Effector memory CD4-positive, alpha-beta T cell (primary cell): ENCODE measurements at regions not wholly inside any gene's neighbourhood (a gene's known extent, or its start where the extent isn't known, plus 50 kb on each side); places are given as distances from the start of the nearest gene placed in this dataset.

ENCODE experiments used
- DNase-seq, 3 donors: peaks; one replicate each; pipeline ENCODE4 v3.0.0-alpha.2; 2020
- H3K27ac ChIP-seq: 2 replicates; pipeline ENCODE4 v1.7.0; 2013; ENCODE audit warnings: mild to moderate bottlenecking, low read length, moderate library complexity; ENCODE audit not compliant: insufficient read depth, poor library complexity, severe bottlenecking
- H3K27me3 ChIP-seq: replicated peaks from 2 replicates; pipeline ENCODE4 v1.7.0; 2013; ENCODE audit warnings: mild to moderate bottlenecking, low read length; ENCODE audit not compliant: insufficient read depth, control insufficient read depth, poor library complexity, severe bottlenecking
- H3K36me3 ChIP-seq: 2 replicates; pipeline ENCODE4 v1.7.0; 2013; ENCODE audit warnings: mild to moderate bottlenecking, low read length, moderate library complexity; ENCODE audit not compliant: control insufficient read depth, insufficient read depth
- H3K4me1 ChIP-seq: 2 replicates; pipeline ENCODE4 v1.7.0; 2013; ENCODE audit warnings: low read length, mild to moderate bottlenecking; ENCODE audit not compliant: control insufficient read depth, insufficient read depth, poor library complexity, severe bottlenecking
- H3K4me3 ChIP-seq: 2 replicates; pipeline ENCODE4 v1.7.0; 2013; ENCODE audit warnings: low read length, low read depth, mild to moderate bottlenecking; ENCODE audit not compliant: insufficient read depth, poor library complexity, severe bottlenecking
- H3K9me3 ChIP-seq: 2 replicates; pipeline ENCODE4 v1.7.0; 2013; ENCODE audit warnings: mild to moderate bottlenecking, low read length, moderate library complexity; ENCODE audit not compliant: control insufficient read depth

DNA sequence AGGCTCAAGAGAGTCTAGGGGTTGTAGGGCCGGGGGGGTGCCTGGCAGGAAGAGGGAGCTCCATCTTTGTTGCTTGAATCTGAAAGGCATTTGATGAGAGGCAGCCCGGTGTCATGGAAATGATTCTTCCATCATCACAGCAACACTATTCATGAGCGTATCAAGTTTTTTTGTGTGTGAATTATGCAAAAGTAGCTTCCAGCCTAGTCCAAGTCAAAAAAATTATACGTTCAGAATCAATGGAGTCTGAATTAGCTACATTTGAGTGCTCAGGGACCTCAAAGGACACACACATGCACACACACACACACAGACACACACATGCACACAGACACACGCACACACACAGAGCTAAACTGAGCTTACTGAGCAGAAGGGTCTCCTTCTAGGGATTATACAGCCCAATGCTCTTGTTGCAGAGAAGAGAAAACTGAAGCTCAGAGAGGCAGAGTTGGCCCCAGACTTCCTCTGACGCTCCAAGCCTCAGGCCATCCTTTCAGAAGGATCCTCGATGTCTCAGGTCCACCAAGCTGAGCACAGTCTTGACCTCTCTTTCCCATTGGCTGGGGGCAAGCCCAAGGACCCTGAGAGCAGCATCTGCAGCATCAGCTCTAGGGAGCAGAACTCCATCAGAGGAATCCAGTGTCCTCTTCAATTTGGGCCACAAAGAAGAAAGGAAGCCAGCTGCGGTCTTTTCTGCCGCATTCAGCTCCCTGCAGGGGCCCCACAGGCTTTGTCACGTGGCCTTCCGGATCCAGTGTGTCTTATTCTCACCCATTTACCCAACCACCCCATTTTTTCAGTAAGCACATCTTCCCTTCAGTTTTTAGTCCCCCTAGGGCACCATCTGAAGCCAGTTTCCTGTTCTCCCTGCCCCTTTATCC lies 228.0 kb downstream of the UACA start:
- Histone ChIP-seq H3K4me1 (peaks cover 32% of the 10 kb centered on the region), H3K27ac (peak overlapping the region; percentile 28), H3K36me3 (no peaks in the 10 kb centered on the region), H3K9me3 (no peaks in the 10 kb centered on the region), H3K27me3 (no peaks in the 10 kb centered on the region), H3K4me3 (peak overlapping the region; percentile 30)
- peak; percentile 29 to 47 (median 35) for DNase-seq

GRCh38 chr15:70533931-70534742 lies 229.2 kb downstream of the UACA start:
- no peak for DNase-seq
- H3K36me3 ChIP-seq, result no peaks in the 10 kb centered on the region
- H3K27me3 ChIP-seq, result no peaks in the 10 kb centered on the region
- no peaks in the 10 kb centered on the region for H3K9me3 ChIP-seq
- peak overlapping the region; percentile 30 for H3K4me3 ChIP-seq
- peak overlapping the region; percentile 28 for H3K27ac ChIP-seq
- peaks cover 34% of the 10 kb centered on the region for H3K4me1 ChIP-seq

DNA sequence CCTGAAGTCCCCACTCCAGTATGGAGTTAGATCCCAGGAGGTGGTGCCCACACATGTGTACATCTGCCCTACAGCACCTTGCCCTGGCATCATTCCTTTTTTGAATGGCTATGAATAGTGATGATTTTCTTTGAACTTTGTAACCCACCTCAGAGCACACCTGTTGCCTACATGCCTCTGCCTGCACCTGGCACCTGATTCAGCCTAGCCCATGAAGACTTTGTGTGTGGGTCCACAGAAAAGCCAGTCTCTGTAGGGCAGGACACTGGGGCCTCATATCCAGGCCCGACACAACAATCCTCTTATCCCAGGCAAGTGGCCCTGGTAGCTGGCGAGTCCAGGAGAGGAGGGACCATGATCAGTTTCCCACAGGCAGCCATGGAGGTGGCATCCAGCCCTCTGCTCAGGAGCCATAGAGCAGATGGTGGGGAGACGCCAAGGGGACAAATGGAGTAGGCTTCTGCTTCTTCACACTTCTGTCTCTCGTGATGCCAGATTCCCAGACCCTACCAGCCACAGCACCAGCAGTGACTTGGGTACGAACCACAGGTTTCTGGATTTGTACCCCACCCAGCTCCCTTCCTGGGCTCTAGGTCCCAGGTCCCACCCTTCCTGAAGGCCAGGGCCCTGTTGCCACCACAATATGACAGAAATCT lies 230.7 kb downstream of the UACA start:
- no peak for DNase-seq
- no peaks in the 10 kb centered on the region for H3K9me3 ChIP-seq

GRCh38 chr15:70531576-70531975 lies 231.8 kb downstream of the UACA start:
- H3K4me1 ChIP-seq, result peaks cover 56% of the 10 kb centered on the region
- DNase-seq, result no peak
- H3K27me3 ChIP-seq, result no peaks in the 10 kb centered on the region

More for the DNA sequence above, 230.7 kb downstream of the UACA start:
- Histone ChIP-seq H3K27me3 (no peaks in the 10 kb centered on the region), H3K36me3 (no peaks in the 10 kb centered on the region), H3K4me1 (peaks cover 46% of the 10 kb centered on the region), H3K4me3 (no peak overlapping the region), H3K27ac (no peak overlapping the region)

GRCh38 chr15:70530906-70531305 lies 232.5 kb downstream of the UACA start:
- H3K4me1 ChIP-seq, result peaks cover 55% of the 10 kb centered on the region
- H3K4me3 ChIP-seq, result no peak overlapping the region
- DNase-seq, result no peak
- H3K27me3 ChIP-seq, result no peaks in the 10 kb centered on the region
- no peaks in the 10 kb centered on the region for H3K36me3 ChIP-seq
- no peaks in the 10 kb centered on the region for H3K9me3 ChIP-seq
- no peak overlapping the region for H3K27ac ChIP-seq

More at GRCh38 chr15:70531576-70531975, 231.8 kb downstream of the UACA start:
- Histone ChIP-seq H3K9me3 (no peaks in the 10 kb centered on the region), H3K27ac (no peak overlapping the region), H3K36me3 (no peaks in the 10 kb centered on the region), H3K4me3 (no peak overlapping the region)

GRCh38 chr15:70530503-70530902 lies 232.9 kb downstream of the UACA start:
- Histone ChIP-seq H3K4me3 (no peak overlapping the region), H3K9me3 (no peaks in the 10 kb centered on the region), H3K36me3 (no peaks in the 10 kb centered on the region), H3K27ac (no peak overlapping the region), H3K27me3 (no peaks in the 10 kb centered on the region), H3K4me1 (peaks cover 51% of the 10 kb centered on the region)
- DNase-seq, result no peak

- Histone ChIP-seq H3K36me3 (no peaks in the 10 kb centered on the region), H3K27me3 (no peaks in the 10 kb centered on the region), H3K27ac (no peak overlapping the region), H3K9me3 (no peaks in the 10 kb centered on the region), H3K4me1 (peaks cover 47% of the 10 kb centered on the region), H3K4me3 (no peak overlapping the region)
- DNase-seq, result no peak
Measured at GRCh38 chr15:70530017-70530499, 233.3 kb downstream of the UACA start.

DNA sequence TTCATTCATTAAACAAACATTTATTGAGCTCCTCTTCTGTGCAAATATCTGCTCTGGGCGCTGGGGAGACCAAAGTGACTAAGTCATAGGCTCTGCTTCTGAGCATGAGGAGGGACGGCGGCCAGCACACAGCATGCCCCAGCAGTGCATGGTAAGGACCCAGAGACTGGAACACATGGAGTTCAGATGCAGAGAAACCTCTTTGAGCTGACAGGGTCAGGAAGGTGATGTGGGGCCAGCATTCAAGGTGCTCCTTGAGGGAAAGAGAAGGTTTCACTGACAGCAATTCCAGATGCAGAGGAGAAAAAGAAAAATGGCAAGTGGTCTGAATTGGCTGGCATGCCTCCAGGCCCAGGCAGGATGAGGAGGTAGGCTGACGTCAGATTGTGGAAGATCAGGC lies 234.5 kb downstream of the UACA start:
- no peaks in the 10 kb centered on the region for H3K36me3 ChIP-seq
- H3K4me1 ChIP-seq, result peaks cover 39% of the 10 kb centered on the region
- no peak for DNase-seq
- no peaks in the 10 kb centered on the region for H3K9me3 ChIP-seq
- no peak overlapping the region for H3K27ac ChIP-seq
- no peaks in the 10 kb centered on the region for H3K27me3 ChIP-seq
- peak overlapping the region; percentile 24 for H3K4me3 ChIP-seq

DNA sequence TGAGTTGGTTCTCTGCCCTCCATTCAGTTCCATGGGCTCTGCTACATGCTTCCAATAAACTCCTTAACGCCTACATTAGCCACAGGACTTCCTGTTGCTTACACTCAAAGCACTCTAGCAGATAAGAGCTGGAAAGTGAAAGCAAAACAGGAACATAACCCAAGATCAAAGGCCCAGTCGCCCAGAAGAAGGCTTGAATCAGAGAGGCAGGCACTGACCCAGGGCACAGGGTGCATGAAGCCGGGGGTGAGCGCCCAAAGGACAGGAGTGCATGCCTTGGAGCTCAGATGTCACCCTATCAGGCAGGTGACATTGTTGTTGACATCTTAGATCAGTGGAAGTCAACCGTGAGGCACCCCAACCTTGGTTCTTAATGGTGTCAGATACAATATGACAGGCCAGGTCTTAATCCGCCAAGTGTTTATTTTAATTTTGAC lies 235.1 kb downstream of the UACA start:
- H3K27ac ChIP-seq, result peak overlapping the region; percentile 37
- no peaks in the 10 kb centered on the region for H3K36me3 ChIP-seq
- H3K27me3 ChIP-seq, result no peaks in the 10 kb centered on the region
- H3K9me3 ChIP-seq, result no peaks in the 10 kb centered on the region
- DNase-seq, result peak; percentile 24 to 39 (median 33)
- peak overlapping the region; percentile 24 for H3K4me3 ChIP-seq
- H3K4me1 ChIP-seq, result peaks cover 37% of the 10 kb centered on the region
